ENCODE measurements at regions not wholly inside any gene's neighbourhood (a gene's known extent, or its start where the extent isn't known, plus 50 kb on each side); places are given as distances from the start of the nearest gene placed in this dataset.

GRCh38 chr14:58724206-58724605 is 86.4 kb downstream of the DACT1 start:
- in situ Hi-C loops (cut with HindIII; ENCODE audit: extremely low pct_ligation_motif_present, low pct_unique_long_range_greater_than_20kb), result no loop called here
- H3K4me2 ChIP-seq (ENCODE audit: low read depth, low read length), result no peak overlapping the region
- H2AFZ ChIP-seq (ENCODE audit: low read length), result no peak overlapping the region
- H3K27ac ChIP-seq (ENCODE audit: extremely low read length, insufficient read depth, low read length), result no peak overlapping the region
- no peaks in the 10 kb centered on the region for H3K79me2 ChIP-seq (ENCODE audit: insufficient read depth, low read length)
- BruUV-seq (replicated peaks), result no TSS peak
- CTCF ChIA-PET (ENCODE audit: low intra/inter-chr PET ratio, low total read pairs), result no interaction called here
- 4% methylated on average over 2 of the region's 2 CpGs for WGBS (ENCODE audit: low lambda C conversion rate)
- no peak overlapping the region for H3K4me3 ChIP-seq (replicated peaks in 1 of 3; ENCODE audit: insufficient read depth in 1 of 3, low read depth in 2 of 3, low read length in 3 of 3)
- intact Hi-C loops (cut with micrococcal nuclease; ENCODE audit: unreplicated experiment), result no loop called here
- H3K36me3 ChIP-seq (replicated peaks in 1 of 2; ENCODE audit: control insufficient read depth in 1 of 2, insufficient read depth in 2 of 2, low read length in 2 of 2), result no peaks in the 10 kb centered on the region
- DNase-seq (ENCODE audit: low spot score), result no peak
- no peaks in the 10 kb centered on the region for H3K9me3 ChIP-seq (ENCODE audit: low read length)
- no peak for ATAC-seq
- H4K20me1 ChIP-seq (ENCODE audit: insufficient read depth, low read length), result no peaks in the 10 kb centered on the region
- POLR2A ChIA-PET, result no interaction called here
- FAIRE-seq, result no peak
- no peaks in the 10 kb centered on the region for H3K4me1 ChIP-seq (ENCODE audit: insufficient read depth, low read length)
- H3K27me3 ChIP-seq (ENCODE audit: control insufficient read depth in 1 of 2, insufficient read depth in 2 of 2, low read length in 2 of 2), result no peaks in the 10 kb centered on the region
- no peak for TF ChIP-seq HNF4G (IDR thresholded peaks at IDR 0.05; ENCODE audit: borderline replicate concordance, low read depth, low read length)
- no peak for TF ChIP-seq HNF4G (CRISPR knock-in tag; IDR thresholded peaks at IDR 0.05; ENCODE audit: borderline replicate concordance, low read depth)
- H3K9ac ChIP-seq (ENCODE audit: insufficient read depth, low read depth, low read length), result no peak overlapping the region

DNA sequence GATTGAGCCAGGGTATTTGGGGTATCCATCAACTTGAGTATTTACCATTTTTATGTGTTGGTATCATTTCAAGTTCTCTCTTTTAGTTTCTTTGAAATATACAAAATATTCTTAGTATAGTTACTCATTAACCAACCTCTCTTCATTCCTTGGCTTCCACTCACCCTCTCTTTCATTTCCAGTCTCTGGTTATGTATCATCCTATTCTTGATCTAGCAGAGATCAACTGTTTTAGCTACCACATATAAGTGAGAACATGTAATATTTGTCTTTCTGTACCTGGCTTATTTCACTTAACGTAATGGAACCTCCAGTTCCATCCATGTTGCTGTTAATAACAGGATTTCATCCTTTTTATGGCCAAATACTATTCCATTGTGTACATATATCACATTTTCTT is 86.9 kb downstream of the DACT1 start:
- Histone ChIP-seq H3K27me3 (ENCODE audit: control insufficient read depth in 1 of 2, insufficient read depth in 2 of 2, low read length in 2 of 2) (no peaks in the 10 kb centered on the region), H3K4me1 (ENCODE audit: insufficient read depth, low read length) (no peaks in the 10 kb centered on the region), H2AFZ (ENCODE audit: low read length) (no peak overlapping the region), H3K4me2 (ENCODE audit: low read depth, low read length) (no peak overlapping the region), H3K4me3 (replicated peaks in 1 of 3; ENCODE audit: insufficient read depth in 1 of 3, low read depth in 2 of 3, low read length in 3 of 3) (no peak overlapping the region), H3K27ac (ENCODE audit: extremely low read length, insufficient read depth, low read length) (no peak overlapping the region), H3K9ac (ENCODE audit: insufficient read depth, low read depth, low read length) (no peak overlapping the region), H3K36me3 (replicated peaks in 1 of 2; ENCODE audit: control insufficient read depth in 1 of 2, insufficient read depth in 2 of 2, low read length in 2 of 2) (no peaks in the 10 kb centered on the region), H4K20me1 (ENCODE audit: insufficient read depth, low read length) (no peaks in the 10 kb centered on the region), H3K9me3 (ENCODE audit: low read length) (no peaks in the 10 kb centered on the region), H3K79me2 (ENCODE audit: insufficient read depth, low read length) (no peaks in the 10 kb centered on the region)
- FAIRE-seq, result no peak
- intact Hi-C loops (cut with micrococcal nuclease; ENCODE audit: unreplicated experiment), result no loop called here
- TF ChIP-seq, protein P1, sequence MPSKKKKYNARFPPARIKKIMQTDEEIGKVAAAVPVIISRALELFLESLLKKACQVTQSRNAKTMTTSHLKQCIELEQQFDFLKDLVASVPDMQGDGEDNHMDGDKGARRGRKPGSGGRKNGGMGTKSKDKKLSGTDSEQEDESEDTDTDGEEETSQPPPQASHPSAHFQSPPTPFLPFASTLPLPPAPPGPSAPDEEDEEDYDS (CRISPR knock-in tag; IDR thresholded peaks at IDR 0.05), result no peak
- TF ChIP-seq TEAD3 (CRISPR knock-in tag; optimal IDR thresholded peaks at IDR 0.05; ENCODE audit: borderline replicate concordance) (no peak), RORA (CRISPR knock-in tag; IDR thresholded peaks at IDR 0.05) (no peak), ZBTB3 (CRISPR knock-in tag; IDR thresholded peaks at IDR 0.05; ENCODE audit: borderline replicate concordance, low read depth) (no peak), NR2F2 (IDR thresholded peaks at IDR 0.05; ENCODE audit: borderline replicate concordance, low read depth) (no peak), ZNF234 (CRISPR knock-in tag; conservative IDR thresholded peaks at IDR 0.05) (no peak), HDAC2 (CRISPR knock-in tag; IDR thresholded peaks at IDR 0.05) (no peak), WIZ (CRISPR knock-in tag; IDR thresholded peaks at IDR 0.05) (no peak), YY1 (IDR thresholded peaks at IDR 0.05; ENCODE audit: insufficient read depth, insufficient replicate concordance, low read depth, low read length) (no peak), HMGXB4 (CRISPR knock-in tag; IDR thresholded peaks at IDR 0.05; ENCODE audit: borderline replicate concordance in 1 of 2, low read depth in 1 of 2) (no peak)
- ChIA-PET CTCF (ENCODE audit: low intra/inter-chr PET ratio, low total read pairs) (no interaction called here), POLR2A (no interaction called here)
- no TSS peak for BruUV-seq (replicated peaks)
- in situ Hi-C loops (cut with HindIII; ENCODE audit: extremely low pct_ligation_motif_present, low pct_unique_long_range_greater_than_20kb), result no loop called here
- 0% methylated on average over 1 of the region's 1 CpG for WGBS (ENCODE audit: low lambda C conversion rate)
- DNase-seq (ENCODE audit: low spot score), result no peak
- ATAC-seq, result no peak

Data from HepG2 (cell line).